ENCODE measurements at regions not wholly inside any gene's neighbourhood (a gene's known extent, or its start where the extent isn't known, plus 50 kb on each side); places are given as distances from the start of the nearest gene placed in this dataset.

DNA sequence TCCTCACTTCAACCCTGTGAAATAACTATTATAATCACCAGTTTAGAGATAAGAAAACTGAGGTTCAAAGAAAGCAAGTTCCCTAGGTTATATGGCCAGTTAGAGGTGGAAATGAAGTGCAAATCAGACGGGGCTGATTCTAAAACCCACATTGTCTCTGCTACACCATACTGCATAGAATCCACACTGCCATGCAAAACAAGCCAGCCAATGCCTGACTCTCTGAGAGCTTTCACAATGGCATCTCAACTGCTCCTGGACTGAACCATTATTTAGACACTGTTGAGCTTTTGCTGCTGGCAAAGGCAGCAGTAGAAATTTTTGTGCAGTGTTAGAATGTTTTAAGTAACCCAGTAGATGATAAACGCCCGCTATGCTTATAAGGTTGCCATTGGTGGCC is 195.2 kb upstream of the CNR1 start:
- Histone ChIP-seq H3K79me2 (ENCODE audit: control insufficient read depth, insufficient read depth, low read length) (no peaks in the 10 kb centered on the region), H3K9ac (ENCODE audit: low read length) (no peak overlapping the region), H3K9me3 (ENCODE audit: control extremely low read depth in 1 of 3, control insufficient read depth in 2 of 3, insufficient read depth in 1 of 3, low read length in 2 of 3) (no peaks in the 10 kb centered on the region), H3K27me3 (replicated peaks in 1 of 4; ENCODE audit: control extremely low read depth in 1 of 4, control insufficient read depth in 3 of 4, insufficient read depth in 4 of 4, low read length in 3 of 4) (no peaks in the 10 kb centered on the region), H3K4me2 (replicated peaks; ENCODE audit: low read depth, low read length, poor library complexity, severe bottlenecking) (no peak overlapping the region), H2AFZ (ENCODE audit: insufficient read depth, low read depth, low read length, poor library complexity, severe bottlenecking) (no peak overlapping the region), H3K27ac (ENCODE audit: low read length in 2 of 2) (no peak overlapping the region), H3K36me3 (replicated peaks in 1 of 2; ENCODE audit: control extremely low read depth in 1 of 2, control insufficient read depth in 1 of 2, extremely low read depth in 1 of 2, insufficient read depth in 2 of 2, low read length in 1 of 2) (no peaks in the 10 kb centered on the region), H4K20me1 (ENCODE audit: control insufficient read depth, insufficient read depth, low read length, poor library complexity, severe bottlenecking) (no peaks in the 10 kb centered on the region), H3K4me3 (ENCODE audit: control extremely low read depth in 1 of 5, extremely low read depth in 1 of 5, insufficient read depth in 1 of 5, low read depth in 2 of 5, low read length in 4 of 5) (no peak overlapping the region), H3K4me1 (ENCODE audit: control insufficient read depth in 2 of 2, insufficient read depth in 2 of 2, low read length in 2 of 2) (no peaks in the 10 kb centered on the region)
- WGBS (ENCODE audit: insufficient coverage), result no CpG with 5 or more reads among the region's 3 CpGs
- Mint-ChIP-seq H3K9me3 (ENCODE audit: insufficient read depth) (no peaks in the 10 kb centered on the region), H3K4me3 (no peak overlapping the region), H3K27me3 (peaks cover 9% of the 10 kb centered on the region), H3K4me1 (no peaks in the 10 kb centered on the region), H3K27ac (no peak overlapping the region)
- intact Hi-C loops (cut with micrococcal nuclease), result no loop called here
- POLR2A ChIA-PET, result no interaction called here
- DNase-seq (no peak), ATAC-seq (ENCODE audit: low read depth) (no peak)
- CTCF ChIA-PET, result no interaction called here
- TF ChIP-seq EZH2 (IDR thresholded peaks at IDR 0.05; ENCODE audit: borderline replicate concordance, insufficient read depth, low read depth, low read length, poor library complexity, severe bottlenecking), result no peak
- no peak for TF ChIP-seq CTCF (IDR thresholded peaks at IDR 0.05)

GRCh38 chr6:88360203-88360797 is 194.2 kb upstream of the CNR1 start:
- Histone ChIP-seq H3K4me2 (replicated peaks; ENCODE audit: low read depth, low read length, poor library complexity, severe bottlenecking) (no peak overlapping the region), H3K27ac (ENCODE audit: low read length in 2 of 2) (no peak overlapping the region), H3K27me3 (replicated peaks in 1 of 4; ENCODE audit: control extremely low read depth in 1 of 4, control insufficient read depth in 3 of 4, insufficient read depth in 4 of 4, low read length in 3 of 4) (no peaks in the 10 kb centered on the region), H3K4me1 (ENCODE audit: control insufficient read depth in 2 of 2, insufficient read depth in 2 of 2, low read length in 2 of 2) (no peaks in the 10 kb centered on the region), H2AFZ (ENCODE audit: insufficient read depth, low read depth, low read length, poor library complexity, severe bottlenecking) (no peak overlapping the region), H3K36me3 (replicated peaks in 1 of 2; ENCODE audit: control extremely low read depth in 1 of 2, control insufficient read depth in 1 of 2, extremely low read depth in 1 of 2, insufficient read depth in 2 of 2, low read length in 1 of 2) (no peaks in the 10 kb centered on the region), H3K4me3 (ENCODE audit: control extremely low read depth in 1 of 5, extremely low read depth in 1 of 5, insufficient read depth in 1 of 5, low read depth in 2 of 5, low read length in 4 of 5) (no peak overlapping the region), H4K20me1 (ENCODE audit: control insufficient read depth, insufficient read depth, low read length, poor library complexity, severe bottlenecking) (no peaks in the 10 kb centered on the region), H3K9me3 (ENCODE audit: control extremely low read depth in 1 of 3, control insufficient read depth in 2 of 3, insufficient read depth in 1 of 3, low read length in 2 of 3) (no peaks in the 10 kb centered on the region), H3K9ac (ENCODE audit: low read length) (no peak overlapping the region), H3K79me2 (ENCODE audit: control insufficient read depth, insufficient read depth, low read length) (no peaks in the 10 kb centered on the region)
- ATAC-seq (ENCODE audit: low read depth), result no peak
- H3K4me1 Mint-ChIP-seq, result no peaks in the 10 kb centered on the region
- CTCF ChIA-PET, result no interaction called here
- H3K4me3 Mint-ChIP-seq, result no peak overlapping the region
- DNase-seq, result no peak
- H3K27ac Mint-ChIP-seq, result no peak overlapping the region
- POLR2A ChIA-PET, result no interaction called here
- H3K27me3 Mint-ChIP-seq, result peaks cover 7% of the 10 kb centered on the region
- TF ChIP-seq EZH2 (IDR thresholded peaks at IDR 0.05; ENCODE audit: borderline replicate concordance, insufficient read depth, low read depth, low read length, poor library complexity, severe bottlenecking) (no peak), CTCF (IDR thresholded peaks at IDR 0.05) (no peak)
- intact Hi-C loops (cut with micrococcal nuclease), result no loop called here
- H3K9me3 Mint-ChIP-seq (ENCODE audit: insufficient read depth), result no peaks in the 10 kb centered on the region
- no CpG with 5 or more reads among the region's 1 CpG for WGBS (ENCODE audit: insufficient coverage)

Data from B cell (primary cell).